Nucleus accumbens (tissue), 56 donors: ENCODE measurements at regions not wholly inside any gene's neighbourhood (a gene's known extent, or its start where the extent isn't known, plus 50 kb on each side); places are given as distances from the start of the nearest gene placed in this dataset.

Experiments
- DNase-seq, 56 donors: peaks; one replicate each; lab custom pipeline; 2025; lab: John Stamatoyannopoulos, UW

GRCh38 chr20:20835897-20836296, 123.5 kb upstream of the RALGAPA2 start:
- DNase-seq: no peak

DNA sequence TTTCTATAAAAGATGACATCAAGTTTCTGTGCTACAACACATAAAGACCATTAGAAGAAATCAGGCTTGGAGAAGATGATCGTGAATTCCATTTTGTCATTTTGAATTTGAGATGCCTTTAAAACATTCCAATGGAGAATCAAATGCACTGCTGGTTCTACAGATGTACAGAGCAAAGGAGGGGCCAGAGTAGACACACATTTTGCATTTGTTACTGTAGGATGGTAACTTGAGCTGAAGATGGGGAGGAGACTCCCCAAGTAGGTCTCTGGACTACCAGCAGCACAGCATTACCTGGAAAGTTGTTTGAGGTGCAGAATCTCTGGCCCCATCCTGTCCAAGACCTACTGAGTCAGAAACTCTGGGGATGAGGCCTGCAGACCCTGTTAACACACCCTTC, 121.6 kb upstream of the RALGAPA2 start:
- no peak for DNase-seq

DNA sequence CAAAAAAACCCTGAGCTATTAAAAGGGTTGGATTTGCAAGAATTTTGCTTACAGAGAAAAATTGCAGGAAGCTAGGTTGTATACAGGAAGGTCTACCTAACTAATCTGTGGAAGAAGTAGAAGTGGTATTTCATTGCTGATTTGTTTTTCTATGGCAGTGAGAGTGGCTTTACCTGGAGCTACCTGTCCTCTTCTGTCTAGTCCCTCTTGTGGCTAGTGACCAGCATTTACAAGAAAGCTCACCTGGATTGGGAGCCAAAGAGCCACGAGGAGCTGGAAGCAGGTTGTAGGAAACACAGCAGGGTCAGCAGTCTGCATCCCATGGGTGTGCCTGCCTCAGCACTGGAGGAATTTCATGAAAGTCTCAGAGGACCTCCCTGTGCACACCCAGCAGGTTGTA, 120.3 kb upstream of the RALGAPA2 start:
- DNase-seq: no peak

GRCh38 chr20:20831794-20832193, 119.3 kb upstream of the RALGAPA2 start:
- no peak for DNase-seq

DNA sequence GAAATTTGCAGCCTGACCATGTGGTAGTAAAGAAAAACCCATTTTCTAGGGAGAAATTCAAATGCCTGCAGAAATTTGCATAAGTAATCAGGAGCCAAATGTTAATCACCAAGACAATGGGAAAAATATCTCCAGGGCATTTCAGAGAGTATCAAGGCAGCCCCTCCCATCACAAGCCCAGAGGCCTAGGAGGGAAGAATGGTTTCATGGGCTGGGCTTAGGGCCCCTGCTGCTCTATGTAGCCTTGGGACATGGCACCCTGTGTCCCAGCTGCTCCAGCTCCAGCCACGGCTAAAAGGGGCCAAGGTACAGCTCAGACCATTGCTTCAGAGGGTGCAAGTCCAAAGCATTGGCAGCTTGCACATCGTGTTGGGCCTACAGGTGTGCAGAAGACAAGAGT, 117.2 kb upstream of the RALGAPA2 start:
- no peak for DNase-seq

GRCh38 chr20:20827992-20828597, 115.7 kb upstream of the RALGAPA2 start:
- no peak for DNase-seq

DNA sequence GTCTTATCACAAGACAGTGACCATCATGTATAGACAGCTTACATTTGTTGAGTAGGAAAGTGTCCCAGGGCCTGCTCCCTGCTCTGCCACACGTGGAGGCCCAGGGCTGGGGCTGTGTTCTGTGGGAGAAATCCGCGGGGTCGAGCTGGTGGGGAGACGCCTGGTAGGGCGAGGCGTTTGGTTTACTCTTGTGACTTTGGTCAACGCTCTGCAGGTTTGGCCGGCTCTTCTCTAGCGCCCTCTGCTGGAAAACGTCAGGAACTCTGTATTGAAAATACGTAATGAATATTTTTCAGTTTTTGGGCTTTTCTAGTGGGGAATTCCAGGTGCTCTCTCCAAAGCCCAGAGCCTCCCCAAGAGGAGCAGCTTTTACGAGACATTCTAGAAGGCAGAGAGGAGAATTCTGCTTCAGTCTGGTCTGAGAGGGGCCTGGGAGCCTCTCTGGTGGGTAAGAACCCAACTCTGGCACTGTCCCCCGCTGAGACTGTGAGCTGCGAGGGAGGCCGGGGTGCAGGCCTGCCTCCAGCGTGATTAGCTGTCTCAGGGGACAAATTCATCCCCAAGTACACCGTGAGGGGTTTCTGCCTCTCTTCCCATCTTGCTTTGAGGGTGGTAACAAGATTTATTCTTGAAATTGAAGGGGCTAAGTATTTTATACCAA, 112.6 kb upstream of the RALGAPA2 start:
- DNase-seq: peak in 42 of 56 donors; percentile 5 to 59 (median 28)

DNA sequence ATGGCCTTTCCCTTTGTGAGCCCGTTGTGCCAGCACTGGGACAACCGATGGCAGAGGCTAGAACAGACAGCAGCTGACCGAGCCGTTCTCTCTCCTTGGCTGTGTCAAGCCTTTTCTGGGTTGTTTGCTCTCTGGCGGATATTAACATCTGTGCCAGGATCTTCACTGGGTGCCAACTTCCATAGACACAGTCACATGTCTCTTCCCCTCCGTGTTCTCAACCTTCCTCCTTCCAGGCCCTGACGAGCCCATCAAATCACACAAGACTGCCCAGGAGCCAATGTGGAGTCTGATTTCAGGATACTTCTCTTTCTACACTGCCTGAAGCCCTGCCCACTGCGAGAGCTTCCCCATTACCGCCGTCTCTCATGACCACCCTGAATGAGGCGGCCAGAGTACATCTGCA, 111.0 kb upstream of the RALGAPA2 start:
- peak in 7 of 56 donors; percentile 5 to 37 (median 11) for DNase-seq

DNA sequence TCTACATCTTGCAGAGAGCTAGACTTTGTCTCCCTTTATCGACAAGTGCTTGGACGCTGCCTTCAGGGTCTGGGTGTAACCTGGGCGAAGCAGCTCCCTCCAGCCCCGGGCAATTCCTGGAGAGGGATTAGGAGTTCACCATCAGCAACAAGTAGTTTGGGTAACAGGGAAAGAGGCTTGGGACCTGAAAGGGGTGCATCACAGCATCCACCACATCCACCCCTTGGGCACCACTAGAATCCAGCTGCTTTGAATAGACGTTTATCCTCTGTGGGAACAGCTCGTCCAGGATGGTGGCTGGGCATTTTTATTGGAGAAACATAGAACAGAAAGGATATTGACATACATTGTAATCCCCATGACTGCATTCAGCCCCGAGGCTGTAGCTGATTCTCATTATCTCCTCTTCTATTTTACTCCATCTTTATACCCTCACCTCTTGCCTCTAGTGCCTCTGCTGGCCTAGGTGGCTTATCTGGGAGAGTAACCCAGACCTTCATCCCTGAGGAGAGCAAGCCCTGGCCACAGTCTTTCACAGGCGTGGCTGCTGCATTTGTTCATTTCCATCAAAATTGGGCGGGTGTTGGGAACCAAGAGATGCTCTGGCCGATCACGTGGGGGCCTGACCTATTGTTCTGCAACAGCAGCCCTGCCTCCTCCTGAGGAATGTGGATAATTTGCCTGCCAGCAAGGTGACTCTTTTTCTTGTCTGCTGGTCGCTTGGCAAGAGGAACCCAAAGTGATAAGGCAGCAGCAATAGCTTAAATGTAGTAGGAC, 109.2 kb upstream of the RALGAPA2 start:
- DNase-seq: no peak

DNA sequence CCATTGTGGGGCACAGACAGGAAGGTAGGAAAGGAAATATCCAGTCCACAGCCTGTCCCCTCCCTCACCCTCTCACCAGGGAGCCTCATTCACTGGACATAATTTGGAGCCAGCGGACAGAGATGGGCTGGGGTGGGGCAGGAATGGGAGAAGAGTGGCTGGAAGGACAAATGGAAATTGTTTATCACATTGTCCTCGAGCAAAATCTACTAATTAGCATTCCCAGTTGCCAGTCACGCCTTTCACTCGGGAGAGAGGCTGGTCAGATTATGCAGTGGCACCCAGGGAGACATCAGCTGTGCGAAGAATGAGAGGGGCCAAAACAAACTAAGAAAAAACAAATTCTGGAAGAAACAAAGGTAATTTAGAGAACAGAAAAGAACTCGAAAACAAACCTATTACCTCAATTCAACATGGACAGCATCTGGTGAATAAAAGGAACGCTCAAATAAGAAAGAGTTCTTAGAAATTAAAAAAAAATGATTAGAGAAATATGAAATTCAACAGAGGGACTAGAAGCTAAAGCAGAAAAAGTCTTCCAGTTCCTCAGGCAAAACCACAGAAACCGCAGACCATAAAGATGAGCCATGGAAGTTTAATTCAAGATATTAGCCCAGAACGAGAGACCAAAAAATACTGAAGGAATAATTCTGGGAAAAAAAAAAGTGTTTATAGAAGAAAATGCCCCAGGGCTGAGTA, 108.5 kb upstream of the RALGAPA2 start:
- DNase-seq: peak in 9 of 56 donors; percentile 3 to 30 (median 13)

GRCh38 chr20:20820104-20820503, 107.7 kb upstream of the RALGAPA2 start:
- DNase-seq: peak in 13 of 56 donors; percentile 3 to 34 (median 15)

DNA sequence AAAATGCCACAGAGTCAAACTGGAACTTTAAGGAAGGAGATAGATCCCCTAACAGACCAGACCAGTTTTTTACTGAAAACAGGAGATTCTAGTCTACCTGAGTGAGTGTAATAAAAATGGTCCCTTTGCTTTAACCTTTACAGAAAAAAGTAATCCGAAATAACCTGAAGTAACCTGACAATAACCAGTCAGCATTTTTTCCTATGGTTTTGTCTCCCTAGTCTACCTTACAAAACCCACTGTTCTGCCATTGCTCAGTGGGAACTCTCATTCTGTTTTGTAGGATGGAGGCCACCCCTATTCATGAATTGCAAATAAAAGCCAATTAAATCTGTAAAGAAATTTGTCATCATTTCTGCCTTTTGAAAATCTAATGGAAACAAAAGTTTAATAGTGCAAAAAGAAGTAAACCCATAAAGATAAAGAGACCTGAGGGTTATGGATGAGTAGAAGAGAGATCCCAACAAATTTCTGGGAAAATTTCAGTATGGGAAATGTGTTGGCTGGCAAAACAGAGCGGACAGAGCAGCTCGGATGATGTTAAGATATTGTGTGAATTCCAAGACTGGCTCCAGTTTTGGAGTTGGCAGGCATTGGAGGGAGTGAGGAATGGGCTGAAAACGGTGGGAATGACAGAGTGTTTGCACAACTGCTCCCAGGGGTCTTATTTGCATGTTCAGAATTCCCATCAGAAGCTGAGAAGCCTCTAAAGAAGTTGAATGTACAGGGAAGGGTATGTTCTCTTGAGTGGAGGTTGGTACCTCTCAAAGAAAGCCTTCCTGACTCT, 104.7 kb upstream of the RALGAPA2 start:
- DNase-seq: no peak

- no peak for DNase-seq
Observed at GRCh38 chr20:20815711-20816455, 103.4 kb upstream of the RALGAPA2 start.

DNA sequence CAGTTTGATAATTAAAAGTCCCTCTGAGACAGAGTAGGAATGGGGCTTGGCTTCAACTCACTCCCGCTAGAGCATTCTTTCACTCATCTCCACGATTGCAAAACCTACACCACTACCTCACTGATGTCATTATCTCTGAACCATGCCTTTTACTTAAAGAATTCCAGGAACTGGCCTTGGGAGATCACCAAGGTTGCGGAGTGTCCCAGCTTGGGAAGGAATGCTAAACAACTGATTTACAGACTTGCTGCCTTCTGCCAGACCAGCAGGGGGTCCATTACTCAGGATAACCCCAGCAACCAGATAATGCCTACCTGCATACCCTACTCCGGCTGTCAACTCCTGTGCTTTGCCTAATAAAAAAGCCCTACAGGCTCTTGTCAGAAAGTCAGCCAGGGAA, 102.2 kb upstream of the RALGAPA2 start:
- DNase-seq: no peak

DNA sequence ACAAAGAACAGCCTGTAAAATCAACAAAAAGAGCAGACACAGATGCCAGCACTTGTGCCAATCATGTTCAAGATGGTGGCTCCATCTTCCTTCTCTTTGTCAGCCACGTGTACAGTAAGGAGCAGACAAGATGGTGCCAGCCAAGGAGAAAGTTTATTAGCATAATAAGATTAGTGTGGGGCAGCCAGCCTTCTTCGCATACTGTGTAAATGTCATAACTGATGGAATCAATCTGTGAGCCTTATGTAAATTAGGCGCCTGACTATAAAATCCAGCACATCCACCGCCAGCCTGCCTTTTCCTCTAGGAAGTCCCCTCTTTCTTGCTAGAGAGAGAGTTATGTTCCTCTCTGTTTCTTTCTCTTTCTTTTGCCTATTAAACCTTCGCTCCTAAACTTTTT, 99.7 kb upstream of the RALGAPA2 start:
- DNase-seq: no peak

DNA sequence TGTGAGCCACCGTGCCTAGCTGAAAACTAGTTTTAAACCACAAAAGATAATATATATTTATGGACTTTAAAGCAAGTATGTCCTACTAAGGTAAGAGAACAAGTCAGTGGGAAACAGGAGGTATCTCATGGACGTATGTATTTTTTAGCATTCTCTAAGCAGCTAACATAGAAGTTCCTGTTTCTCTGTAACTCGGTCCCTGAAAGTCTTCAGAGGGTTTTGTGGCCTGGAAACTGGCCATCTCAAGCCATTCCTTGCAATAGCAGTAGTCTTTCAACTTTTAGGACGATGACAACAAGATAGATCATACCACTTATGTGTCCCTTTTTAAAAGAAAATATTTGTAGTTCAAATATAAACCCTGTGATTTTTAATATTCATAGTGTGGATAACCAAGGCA, 95.6 kb upstream of the RALGAPA2 start:
- peak in 1 of 56 donors; percentile 8 for DNase-seq

GRCh38 chr20:20806121-20807095, 94.0 kb upstream of the RALGAPA2 start:
- DNase-seq: no peak

GRCh38 chr20:20803011-20803410, 90.6 kb upstream of the RALGAPA2 start:
- DNase-seq: no peak
